GM12865 (cell line): ENCODE measurements at regions not wholly inside any gene's neighbourhood (a gene's known extent, or its start where the extent isn't known, plus 50 kb on each side); places are given as distances from the start of the nearest gene placed in this dataset.

Experiments used
- DNase-seq: peaks from one replicate; pipeline ENCODE4 v3.0.0; 2010; ENCODE audit warnings: low read depth
- H3K4me3 ChIP-seq: 2 replicates; pipeline ENCODE4 v1.5.1; 2011; ENCODE audit warnings: mild to moderate bottlenecking, low read depth, low read length, control low read depth
- TF ChIP-seq, protein P1 (sequence below): IDR thresholded peaks from 2 replicates; pipeline ENCODE4 v1.5.1; 2011; ENCODE audit warnings: low read length, control low read depth, low read depth, inconsistent platforms; ENCODE audit not compliant: insufficient read depth; ENCODE audit errors: missing control alignments

DNA sequence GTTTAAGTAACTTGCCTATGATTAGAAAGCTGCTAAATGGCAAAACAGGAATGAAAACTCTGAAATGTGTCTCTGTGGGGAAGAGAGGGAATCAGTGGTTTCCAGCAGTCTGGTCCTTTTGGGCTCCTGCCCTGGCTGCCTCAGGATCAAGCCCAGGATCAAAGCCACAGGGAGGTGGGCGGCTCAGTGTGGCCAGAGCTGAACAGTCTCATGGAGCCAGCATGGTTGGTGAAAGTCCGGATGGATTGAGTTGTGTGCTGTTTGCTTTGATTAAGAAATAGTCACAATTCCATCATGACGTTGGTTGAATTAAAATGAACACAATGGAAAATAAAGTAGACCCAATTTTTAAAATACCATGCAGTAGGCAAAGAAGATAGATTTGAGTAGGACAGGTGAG, 344.2 kb downstream of the LPIN1 start:
- no peak overlapping the region for H3K4me3 ChIP-seq
- no peak for DNase-seq
- TF ChIP-seq, protein P1, sequence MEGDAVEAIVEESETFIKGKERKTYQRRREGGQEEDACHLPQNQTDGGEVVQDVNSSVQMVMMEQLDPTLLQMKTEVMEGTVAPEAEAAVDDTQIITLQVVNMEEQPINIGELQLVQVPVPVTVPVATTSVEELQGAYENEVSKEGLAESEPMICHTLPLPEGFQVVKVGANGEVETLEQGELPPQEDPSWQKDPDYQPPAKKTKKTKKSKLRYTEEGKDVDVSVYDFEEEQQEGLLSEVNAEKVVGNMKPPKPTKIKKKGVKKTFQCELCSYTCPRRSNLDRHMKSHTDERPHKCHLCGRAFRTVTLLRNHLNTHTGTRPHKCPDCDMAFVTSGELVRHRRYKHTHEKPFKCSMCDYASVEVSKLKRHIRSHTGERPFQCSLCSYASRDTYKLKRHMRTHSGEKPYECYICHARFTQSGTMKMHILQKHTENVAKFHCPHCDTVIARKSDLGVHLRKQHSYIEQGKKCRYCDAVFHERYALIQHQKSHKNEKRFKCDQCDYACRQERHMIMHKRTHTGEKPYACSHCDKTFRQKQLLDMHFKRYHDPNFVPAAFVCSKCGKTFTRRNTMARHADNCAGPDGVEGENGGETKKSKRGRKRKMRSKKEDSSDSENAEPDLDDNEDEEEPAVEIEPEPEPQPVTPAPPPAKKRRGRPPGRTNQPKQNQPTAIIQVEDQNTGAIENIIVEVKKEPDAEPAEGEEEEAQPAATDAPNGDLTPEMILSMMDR = no peak

DNA sequence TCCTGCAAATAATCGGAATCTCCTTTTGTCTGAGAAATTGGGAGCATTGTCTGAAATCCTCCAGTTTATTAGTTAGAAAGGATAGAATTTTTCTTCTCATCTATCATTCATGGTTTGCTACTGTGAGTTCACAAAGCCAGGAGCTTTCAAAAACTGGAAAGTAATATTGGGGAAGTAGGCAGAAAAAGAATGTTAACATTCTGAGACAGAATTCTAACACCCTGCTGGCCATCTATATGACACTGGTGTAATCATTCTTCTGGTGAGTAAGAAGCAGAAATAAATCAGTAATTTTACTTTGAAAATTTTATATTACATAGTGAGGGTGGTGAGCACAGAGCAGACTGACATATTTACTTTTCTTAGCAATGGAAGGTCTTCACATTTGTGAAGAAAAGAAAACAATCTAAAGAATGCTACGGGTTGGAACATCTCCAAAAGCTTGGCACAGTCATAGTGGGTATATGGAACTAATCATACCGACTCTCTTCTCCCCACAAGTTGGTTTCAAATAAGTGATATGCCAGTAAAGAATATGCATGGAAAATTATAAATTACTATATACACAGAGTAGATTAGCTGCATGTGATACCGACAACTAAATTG, 344.9 kb downstream of the LPIN1 start:
- no peak overlapping the region for H3K4me3 ChIP-seq
- no peak for DNase-seq
- TF ChIP-seq, protein P1 = no peak

DNA sequence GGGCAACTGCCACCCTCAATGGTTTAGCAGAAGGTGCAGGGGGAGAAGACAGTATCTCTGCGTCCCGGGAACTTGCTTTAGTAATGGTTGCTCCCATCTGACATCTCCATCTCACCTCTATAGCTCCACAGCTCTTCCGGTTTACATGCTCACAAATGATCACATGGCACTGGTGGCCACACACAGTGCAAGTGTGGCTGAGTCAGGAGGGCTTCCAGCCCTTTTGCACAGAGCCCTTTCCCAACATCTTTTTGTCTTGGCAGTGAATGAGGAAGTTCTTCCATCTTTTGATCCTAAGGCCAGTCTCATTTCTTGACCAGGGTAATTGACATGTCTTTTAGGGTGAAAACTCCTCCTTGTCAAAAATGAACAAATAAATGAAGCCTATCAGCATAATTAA, 347.7 kb downstream of the LPIN1 start:
- no peak overlapping the region for H3K4me3 ChIP-seq
- DNase-seq = no peak
- TF ChIP-seq, protein P1 = no peak

DNA sequence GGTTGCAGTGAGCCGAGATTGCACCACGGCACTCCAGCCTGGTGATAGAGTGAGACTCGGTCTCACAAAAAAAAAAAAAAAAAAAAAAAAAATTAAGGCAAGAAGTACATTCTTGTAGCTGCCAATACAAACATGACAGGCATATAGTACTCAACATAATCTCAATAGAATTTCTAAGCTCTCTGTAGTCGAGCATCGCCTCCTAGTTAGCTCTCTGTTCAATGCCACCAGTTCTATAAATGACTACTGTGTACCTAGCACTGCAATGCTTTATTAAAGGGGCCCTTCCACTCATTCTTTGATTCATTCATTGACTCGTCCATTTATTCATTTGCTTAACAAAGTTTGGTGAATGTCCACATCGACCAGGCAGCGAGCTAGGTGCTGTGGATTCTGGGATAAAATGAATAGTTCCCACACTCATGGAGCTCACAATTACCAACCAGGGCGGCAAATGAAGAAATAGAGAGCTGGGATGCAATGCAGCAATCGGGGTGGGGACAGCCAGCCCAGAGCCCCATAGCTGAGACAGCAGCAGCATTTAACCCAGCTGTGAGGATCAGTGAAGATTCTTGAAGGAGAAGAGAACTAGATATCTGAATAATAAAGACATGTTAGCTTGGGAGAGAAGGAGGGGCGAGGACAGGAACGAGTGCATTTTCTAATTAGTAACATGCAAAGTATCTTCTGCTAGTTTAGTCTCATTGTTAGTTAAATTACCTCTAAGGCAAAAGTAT, 349.8 kb downstream of the LPIN1 start:
- no peak overlapping the region for H3K4me3 ChIP-seq
- no peak for DNase-seq
- TF ChIP-seq, protein P1 = no peak

DNA sequence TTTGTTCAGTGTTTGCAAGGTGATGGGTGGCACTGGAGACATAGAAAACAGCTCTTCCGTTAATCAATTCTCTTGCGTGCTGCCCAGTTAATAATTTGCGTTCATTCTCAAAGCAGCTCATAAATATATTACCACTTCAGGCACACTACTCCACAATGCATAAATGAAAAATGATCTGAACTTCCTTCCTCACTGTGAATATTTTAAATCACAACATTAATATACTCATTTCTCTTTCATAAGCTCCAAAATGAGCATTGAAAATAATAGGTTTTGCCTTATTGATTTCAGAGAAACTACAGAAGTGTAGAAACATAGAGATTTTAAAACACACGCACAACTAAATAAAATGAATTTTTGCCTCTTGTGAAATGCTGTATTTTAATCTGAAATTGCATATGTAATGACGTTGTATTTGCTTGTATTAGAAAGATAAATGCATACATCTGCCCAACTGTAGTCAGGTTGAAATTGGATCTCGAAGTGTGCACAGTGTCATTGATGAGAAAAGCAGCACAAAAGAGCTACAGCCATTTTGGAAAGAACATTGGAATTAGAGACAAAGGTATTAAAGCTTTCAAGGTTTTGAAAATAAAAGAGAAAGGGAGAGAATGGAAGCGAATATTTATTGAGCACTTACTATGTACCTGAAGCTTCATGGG, 350.5 kb downstream of the LPIN1 start:
- TF ChIP-seq, protein P1 = no peak
- no peak for DNase-seq
- no peak overlapping the region for H3K4me3 ChIP-seq

DNA sequence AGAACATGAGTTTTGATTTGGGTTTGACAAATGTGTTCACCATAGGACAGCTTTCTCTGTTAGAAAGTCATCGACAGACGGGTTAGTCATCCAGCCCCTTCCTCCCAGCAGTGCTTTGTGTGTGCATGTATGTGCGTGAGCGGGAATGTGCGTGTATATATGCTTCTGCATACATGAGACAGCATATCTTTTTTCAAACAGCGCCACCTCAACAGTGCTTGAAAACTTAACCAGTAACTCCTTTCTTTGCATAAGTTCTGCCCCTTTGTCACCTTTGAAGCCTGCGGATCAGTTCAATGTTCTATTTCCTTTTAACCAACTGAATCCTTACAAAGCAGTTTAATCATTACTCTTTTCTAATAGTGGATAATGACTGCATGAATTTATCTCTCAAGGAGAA, 351.4 kb downstream of the LPIN1 start:
- DNase-seq = no peak
- TF ChIP-seq, protein P1 = no peak
- no peak overlapping the region for H3K4me3 ChIP-seq
